ENCODE measurements at regions not wholly inside any gene's neighbourhood (a gene's known extent, or its start where the extent isn't known, plus 50 kb on each side); places are given as distances from the start of the nearest gene placed in this dataset.

- no peaks in the 10 kb centered on the region for H3K27me3 Mint-ChIP-seq (ENCODE audit: insufficient read depth)
- H3K27ac ChIP-seq (ENCODE audit: low read depth, low read length): no peak overlapping the region
- H3K9me3 ChIP-seq (ENCODE audit: control insufficient read depth, low read length): peaks cover 64% of the 10 kb centered on the region
- H3K27me3 ChIP-seq (ENCODE audit: control insufficient read depth, insufficient read depth, low read length, poor library complexity, severe bottlenecking): no peaks in the 10 kb centered on the region
- H3K4me3 ChIP-seq (ENCODE audit: low read length): no peak overlapping the region
- H3K4me1 Mint-ChIP-seq: no peaks in the 10 kb centered on the region
- H3K4me1 ChIP-seq (ENCODE audit: control insufficient read depth, insufficient read depth, low read length): no peaks in the 10 kb centered on the region
- no peak overlapping the region for H3K27ac Mint-ChIP-seq
- H3K36me3 ChIP-seq (ENCODE audit: control insufficient read depth, insufficient read depth, low read length): no peaks in the 10 kb centered on the region
- 63 to 76% methylated on average over 1 of the region's 2 CpGs for WGBS, 2 experiments (ENCODE audit: insufficient coverage in 1 of 2, insufficient read length in 1 of 2)
- no peak for DNase-seq
- no peak for TF ChIP-seq CTCF (conservative IDR thresholded peaks at IDR 0.05)
- H3K36me3 Mint-ChIP-seq (ENCODE audit: low read depth): peaks cover 6% of the 10 kb centered on the region
- no peak overlapping the region for H3K4me3 Mint-ChIP-seq
- H3K9ac ChIP-seq (ENCODE audit: extremely low read depth, low read length, poor library complexity, severe bottlenecking): no peak overlapping the region
- peaks cover 93% of the 10 kb centered on the region for H3K9me3 Mint-ChIP-seq
Measured at GRCh38 chr19:56721714-56722113, 50.2 kb upstream of the ZNF835 start.
